ENCODE measurements at regions not wholly inside any gene's neighbourhood (a gene's known extent, or its start where the extent isn't known, plus 50 kb on each side); places are given as distances from the start of the nearest gene placed in this dataset.
"Not testable (repeated sequence)": the region's sequence is repeated elsewhere in the genome, so short reads cannot be mapped to it uniquely, and the experiment has no call there.

GRCh38 chr2:37561615-37562569 is 109.5 kb downstream of the CDC42EP3 start:
- FAIRE-seq (peak; percentile 89), DNase-seq (ENCODE audit: insufficient read length, low spot score) (peak; percentile 39)
- TF ChIP-seq POLR2A (IDR thresholded peaks at IDR 0.05; ENCODE audit: low read depth, low read length), result no peak

DNA sequence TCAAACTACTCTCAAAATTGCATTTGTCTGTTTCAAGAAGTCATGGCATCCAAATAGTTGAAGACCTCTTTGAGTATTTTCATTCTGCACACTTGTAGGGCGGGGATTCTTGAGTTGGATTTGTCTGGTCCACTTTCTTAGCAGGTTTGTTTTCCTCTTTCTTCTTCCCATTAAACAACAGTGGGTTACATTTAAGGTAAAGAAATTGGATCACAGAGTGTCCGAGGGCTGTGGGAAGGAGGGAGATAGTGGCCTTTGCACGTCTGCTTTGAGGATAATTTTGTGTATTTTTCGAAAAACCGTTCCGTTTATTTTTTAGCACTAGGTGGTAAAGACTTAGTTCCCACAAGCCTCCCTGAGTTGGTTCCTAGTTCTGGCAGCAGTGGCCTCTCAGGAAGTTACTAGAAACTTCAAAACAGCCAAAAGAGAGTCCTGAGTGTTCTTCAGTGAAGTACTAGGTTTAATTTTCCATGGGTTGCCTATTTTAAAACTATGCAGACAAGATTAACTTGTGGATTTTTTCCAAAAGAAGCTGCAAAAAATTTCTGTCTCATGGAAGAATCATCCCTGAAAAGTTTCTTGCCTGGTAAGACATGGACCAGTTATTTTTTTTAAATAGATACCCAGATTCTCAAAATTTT is 107.9 kb downstream of the CDC42EP3 start:
- FAIRE-seq (no peak), DNase-seq (ENCODE audit: insufficient read length, low spot score) (no peak)
- TF ChIP-seq POLR2A (IDR thresholded peaks at IDR 0.05; ENCODE audit: low read depth, low read length), result no peak

DNA sequence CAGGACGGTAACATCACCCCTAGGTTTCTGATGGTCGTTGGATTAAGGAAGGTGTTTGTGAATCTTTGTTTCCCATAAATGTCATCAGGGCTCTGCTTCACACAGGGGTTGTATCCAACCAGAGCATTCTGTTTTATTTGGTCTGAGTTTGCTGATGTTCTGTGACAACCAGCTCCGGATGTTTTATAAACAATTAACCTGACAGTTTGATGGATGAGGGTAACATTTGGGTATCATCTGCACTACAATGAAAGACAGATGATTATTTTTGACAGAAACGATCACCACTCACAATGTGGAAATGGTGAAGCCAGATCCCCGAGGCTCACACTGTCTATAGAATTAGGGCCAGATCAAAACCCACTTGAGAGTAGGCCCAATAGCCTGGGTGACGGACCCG is 107.1 kb downstream of the CDC42EP3 start:
- FAIRE-seq (no peak), DNase-seq (ENCODE audit: insufficient read length, low spot score) (no peak)
- no peak for TF ChIP-seq POLR2A (IDR thresholded peaks at IDR 0.05; ENCODE audit: low read depth, low read length)

- DNase-seq (ENCODE audit: insufficient read length, low spot score), result no peak
- no peak for TF ChIP-seq POLR2A (IDR thresholded peaks at IDR 0.05; ENCODE audit: low read depth, low read length)
- no peak for FAIRE-seq
Observed at GRCh38 chr2:37566517-37566981, 104.9 kb downstream of the CDC42EP3 start.

- no peak for TF ChIP-seq POLR2A (IDR thresholded peaks at IDR 0.05; ENCODE audit: low read depth, low read length)
- FAIRE-seq (no peak), DNase-seq (ENCODE audit: insufficient read length, low spot score) (no peak)
Observed at GRCh38 chr2:37568565-37568964, 102.9 kb downstream of the CDC42EP3 start.

GRCh38 chr2:37569131-37569823 is 102.2 kb downstream of the CDC42EP3 start:
- DNase-seq (ENCODE audit: insufficient read length, low spot score), result no peak
- TF ChIP-seq POLR2A (IDR thresholded peaks at IDR 0.05; ENCODE audit: low read depth, low read length), result no peak
- no peak for FAIRE-seq

- no peak for FAIRE-seq
- no peak for TF ChIP-seq POLR2A (IDR thresholded peaks at IDR 0.05; ENCODE audit: low read depth, low read length)
- DNase-seq (ENCODE audit: insufficient read length, low spot score), result no peak
Observed at GRCh38 chr2:37569986-37570679, 101.3 kb downstream of the CDC42EP3 start.

DNA sequence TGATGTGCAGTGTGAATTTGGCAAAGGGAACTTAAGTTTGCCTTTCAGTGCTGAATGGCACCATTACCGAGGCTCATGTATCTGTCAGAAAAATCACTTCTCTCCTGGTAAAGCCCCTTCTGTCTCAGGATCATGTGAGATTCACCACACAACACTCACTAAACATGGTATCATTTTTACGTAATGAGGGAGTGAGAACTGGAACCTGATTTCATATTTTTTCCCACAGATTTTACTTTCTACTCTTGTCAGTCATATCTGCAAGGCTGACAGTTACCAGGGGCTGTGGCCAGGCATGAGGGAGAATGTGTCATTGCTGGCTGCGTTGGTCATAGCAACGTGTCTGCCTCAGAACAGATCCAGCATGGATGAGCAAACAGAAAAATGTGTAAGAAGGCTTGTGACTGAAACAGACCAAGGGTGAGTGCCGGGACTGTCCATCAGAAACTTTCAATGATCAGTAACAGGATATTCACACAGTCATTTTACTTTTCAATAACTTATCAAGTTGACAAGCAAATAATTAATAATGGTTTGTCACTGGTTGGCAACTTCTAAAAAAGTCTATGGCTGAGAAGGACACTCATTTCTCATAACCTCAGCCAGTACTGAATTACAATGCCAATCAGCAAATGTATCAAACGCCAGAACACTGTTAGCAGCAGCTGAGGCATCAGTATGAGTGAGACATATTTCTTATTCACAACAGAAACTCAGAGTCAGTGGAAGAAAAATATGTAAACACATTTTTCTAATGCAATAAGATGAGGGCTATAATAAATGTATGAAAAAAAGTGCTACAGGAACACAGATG is 100.5 kb downstream of the CDC42EP3 start:
- no peak for DNase-seq (ENCODE audit: insufficient read length, low spot score)
- peak; percentile 87 for FAIRE-seq
- no peak for TF ChIP-seq POLR2A (IDR thresholded peaks at IDR 0.05; ENCODE audit: low read depth, low read length)

- TF ChIP-seq POLR2A (IDR thresholded peaks at IDR 0.05; ENCODE audit: low read depth, low read length), result no peak
- no peak for FAIRE-seq
- DNase-seq (ENCODE audit: insufficient read length, low spot score), result no peak
Observed at GRCh38 chr2:37571587-37572136, 99.8 kb downstream of the CDC42EP3 start.

DNA sequence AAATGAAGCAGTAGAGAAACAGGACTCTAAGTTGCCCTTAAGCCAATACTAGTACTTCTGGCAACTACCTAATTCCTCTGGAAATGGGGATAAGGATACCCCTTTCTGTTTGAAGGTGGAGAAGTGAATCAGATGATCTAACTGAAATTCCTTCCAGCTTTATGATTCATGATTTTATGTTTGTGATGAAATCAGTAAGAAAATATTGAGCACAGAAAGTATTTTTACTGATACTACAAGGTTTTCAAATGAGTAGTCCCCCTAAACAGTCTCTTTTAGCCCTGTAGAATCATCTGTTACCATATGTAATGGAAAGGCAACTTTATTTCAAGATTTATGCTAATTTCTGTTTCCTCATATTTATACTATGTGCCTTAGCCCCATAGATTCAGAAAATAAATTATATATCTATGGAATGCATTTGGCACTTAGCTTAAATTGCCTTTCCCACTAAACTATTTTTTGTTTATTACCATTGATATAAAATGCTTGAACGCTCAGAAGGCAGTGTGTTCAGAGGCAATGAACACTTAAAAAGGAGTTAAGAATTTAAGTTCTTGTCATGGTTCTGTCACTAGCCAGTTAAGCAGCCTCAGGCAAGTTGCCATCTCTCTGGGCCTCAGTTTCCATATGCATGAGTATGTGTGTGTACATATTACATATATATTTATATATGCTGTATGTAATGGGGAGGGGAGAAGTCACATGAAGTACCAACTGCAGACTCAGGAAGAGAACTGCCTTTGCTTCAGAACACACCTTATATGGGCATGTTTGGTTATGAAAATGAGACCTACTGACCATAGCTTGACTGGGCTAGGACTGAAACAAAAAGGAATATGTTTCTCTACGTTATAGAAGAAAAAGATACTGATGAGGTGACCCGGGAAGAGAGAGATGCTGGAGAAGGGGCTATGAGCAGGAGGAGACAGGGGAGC is 97.7 kb downstream of the CDC42EP3 start:
- no peak for DNase-seq (ENCODE audit: insufficient read length, low spot score)

DNA sequence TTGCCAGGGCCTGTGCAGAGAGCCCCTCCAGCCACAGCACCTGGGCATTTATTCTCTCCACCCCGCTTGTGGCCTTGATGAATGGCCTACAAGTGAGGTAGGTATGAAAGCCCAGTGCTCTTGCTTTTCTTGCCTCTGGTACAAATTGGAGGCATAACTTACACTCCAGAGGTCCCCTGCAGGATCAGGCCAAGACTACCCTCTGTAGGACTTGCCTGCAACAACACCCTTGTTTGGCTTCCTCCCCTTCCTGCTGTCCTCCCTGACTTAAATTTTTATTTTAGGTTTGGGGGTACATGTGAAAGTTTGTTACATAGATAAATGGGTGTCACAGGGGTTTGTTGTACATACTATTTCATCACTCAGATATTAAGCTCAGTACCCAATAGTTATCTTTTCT is 95.7 kb downstream of the CDC42EP3 start:
- no peak for TF ChIP-seq POLR2A (IDR thresholded peaks at IDR 0.05; ENCODE audit: low read depth, low read length)
- DNase-seq (ENCODE audit: insufficient read length, low spot score) (no peak), FAIRE-seq (no peak)

More for the DNA sequence above, 97.7 kb downstream of the CDC42EP3 start:
- TF ChIP-seq POLR2A (IDR thresholded peaks at IDR 0.05; ENCODE audit: low read depth, low read length), result no peak
- no peak for FAIRE-seq

DNA sequence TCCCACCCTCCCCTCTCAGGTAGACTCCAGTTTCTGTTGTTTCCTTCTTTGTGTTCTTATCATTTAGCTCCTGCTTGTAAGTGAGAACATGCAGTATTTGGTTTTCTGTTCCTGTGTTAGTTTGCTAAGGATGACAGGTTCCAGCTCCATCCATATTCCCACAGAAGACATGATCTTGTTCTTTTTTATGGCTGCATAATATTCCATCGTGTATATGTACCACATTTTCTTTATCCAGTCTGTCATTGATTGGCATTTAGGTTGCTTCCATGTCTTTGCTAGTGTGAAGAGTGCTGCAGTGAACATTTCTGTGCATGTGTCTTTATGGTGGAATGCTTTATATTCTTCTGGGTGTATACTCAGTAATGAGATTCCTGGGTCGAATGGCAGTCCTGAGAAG is 95.2 kb downstream of the CDC42EP3 start:
- FAIRE-seq; DNase-seq (ENCODE audit: insufficient read length, low spot score): not testable (repeated sequence)

Measured in H54 (cell line).